ENCODE measurements at regions not wholly inside any gene's neighbourhood (a gene's known extent, or its start where the extent isn't known, plus 50 kb on each side); places are given as distances from the start of the nearest gene placed in this dataset.
"Not testable (repeated sequence)": the region's sequence is repeated elsewhere in the genome, so short reads cannot be mapped to it uniquely, and the experiment has no call there.

GRCh38 chr18:70892381-70892780 is 603.5 kb downstream of the SOCS6 start:
- no peaks in the 10 kb centered on the region for H3K4me1 ChIP-seq (replicated peaks)
- no peaks in the 10 kb centered on the region for H3K36me3 ChIP-seq
- H3K27me3 ChIP-seq (replicated peaks) = no peaks in the 10 kb centered on the region
- H3K9me3 ChIP-seq (replicated peaks) = no peaks in the 10 kb centered on the region
- no peak overlapping the region for H3K4me3 ChIP-seq
- H3K27ac ChIP-seq = no peak overlapping the region
- no peak for DNase-seq (ENCODE audit: low read depth in 1 of 2, low spot score in 2 of 2)

GRCh38 chr18:70870292-70870691 is 581.4 kb downstream of the SOCS6 start:
- no peaks in the 10 kb centered on the region for H3K27me3 ChIP-seq (replicated peaks)
- no peak overlapping the region for H3K27ac ChIP-seq
- H3K4me1 ChIP-seq (replicated peaks) = no peaks in the 10 kb centered on the region
- no peak for DNase-seq (ENCODE audit: low read depth in 1 of 2, low spot score in 2 of 2)
- no peaks in the 10 kb centered on the region; the same call in 1 of the 2 replicates for H3K9me3 ChIP-seq (replicated peaks)
- no peak overlapping the region for H3K4me3 ChIP-seq
- no peaks in the 10 kb centered on the region for H3K36me3 ChIP-seq

GRCh38 chr18:70848329-70848728 is 559.5 kb downstream of the SOCS6 start:
- DNase-seq (ENCODE audit: low read depth in 1 of 2, low spot score in 2 of 2) = no peak
- no peaks in the 10 kb centered on the region for H3K27me3 ChIP-seq (replicated peaks)
- no peaks in the 10 kb centered on the region for H3K4me1 ChIP-seq (replicated peaks)
- H3K9me3 ChIP-seq (replicated peaks) = no peaks in the 10 kb centered on the region
- H3K36me3 ChIP-seq = no peaks in the 10 kb centered on the region
- no peak overlapping the region for H3K4me3 ChIP-seq
- H3K27ac ChIP-seq = no peak overlapping the region

GRCh38 chr18:70840649-70841048 is 551.8 kb downstream of the SOCS6 start:
- Histone ChIP-seq H3K9me3 (replicated peaks) (no peaks in the 10 kb centered on the region), H3K4me1 (replicated peaks) (no peaks in the 10 kb centered on the region), H3K27ac (no peak overlapping the region), H3K27me3 (replicated peaks) (no peaks in the 10 kb centered on the region), H3K4me3 (no peak overlapping the region), H3K36me3 (no peaks in the 10 kb centered on the region)
- DNase-seq (ENCODE audit: low read depth in 1 of 2, low spot score in 2 of 2) = no peak

- Histone ChIP-seq H3K27me3 (replicated peaks) (no peaks in the 10 kb centered on the region), H3K9me3 (replicated peaks) (no peaks in the 10 kb centered on the region), H3K27ac (no peak overlapping the region), H3K4me1 (replicated peaks) (no peaks in the 10 kb centered on the region), H3K4me3 (no peak overlapping the region), H3K36me3 (no peaks in the 10 kb centered on the region)
- no peak for DNase-seq (ENCODE audit: low read depth in 1 of 2, low spot score in 2 of 2)
Observed at GRCh38 chr18:70827632-70828031, 538.8 kb downstream of the SOCS6 start.

- Histone ChIP-seq H3K36me3 (no peaks in the 10 kb centered on the region), H3K27me3 (replicated peaks) (no peaks in the 10 kb centered on the region), H3K4me3 (no peak overlapping the region), H3K9me3 (replicated peaks) (no peaks in the 10 kb centered on the region), H3K27ac (no peak overlapping the region), H3K4me1 (replicated peaks) (no peaks in the 10 kb centered on the region)
- DNase-seq (ENCODE audit: low read depth in 1 of 2, low spot score in 2 of 2) = no peak
Observed at GRCh38 chr18:70826571-70826970, 537.7 kb downstream of the SOCS6 start.

- no peaks in the 10 kb centered on the region for H3K4me1 ChIP-seq (replicated peaks)
- no peak overlapping the region for H3K27ac ChIP-seq
- no peaks in the 10 kb centered on the region for H3K9me3 ChIP-seq (replicated peaks)
- H3K36me3 ChIP-seq = no peaks in the 10 kb centered on the region
- no peak for DNase-seq (ENCODE audit: low read depth in 1 of 2, low spot score in 2 of 2)
- H3K27me3 ChIP-seq (replicated peaks) = no peaks in the 10 kb centered on the region
- H3K4me3 ChIP-seq = no peak overlapping the region
Observed at GRCh38 chr18:70822691-70823090, 533.8 kb downstream of the SOCS6 start.

- H3K4me3 ChIP-seq = no peak overlapping the region
- no peaks in the 10 kb centered on the region for H3K4me1 ChIP-seq (replicated peaks)
- no peaks in the 10 kb centered on the region for H3K36me3 ChIP-seq
- no peaks in the 10 kb centered on the region for H3K9me3 ChIP-seq (replicated peaks)
- DNase-seq (ENCODE audit: low read depth in 1 of 2, low spot score in 2 of 2) = no peak
- no peaks in the 10 kb centered on the region for H3K27me3 ChIP-seq (replicated peaks)
- no peak overlapping the region for H3K27ac ChIP-seq
Observed at GRCh38 chr18:70822117-70822516, 533.3 kb downstream of the SOCS6 start.

- Histone ChIP-seq H3K36me3 (no peaks in the 10 kb centered on the region), H3K4me1 (replicated peaks) (no peaks in the 10 kb centered on the region), H3K4me3 (no peak overlapping the region), H3K9me3 (replicated peaks) (no peaks in the 10 kb centered on the region), H3K27me3 (replicated peaks) (no peaks in the 10 kb centered on the region), H3K27ac (no peak overlapping the region)
- DNase-seq (ENCODE audit: low read depth in 1 of 2, low spot score in 2 of 2) = no peak
Observed at GRCh38 chr18:70808481-70809056, 519.7 kb downstream of the SOCS6 start.

- Histone ChIP-seq H3K4me1 (replicated peaks) (no peaks in the 10 kb centered on the region), H3K27me3 (replicated peaks) (no peaks in the 10 kb centered on the region), H3K9me3 (replicated peaks) (no peaks in the 10 kb centered on the region), H3K4me3 (no peak overlapping the region), H3K27ac (no peak overlapping the region), H3K36me3 (no peaks in the 10 kb centered on the region)
- DNase-seq (ENCODE audit: low read depth in 1 of 2, low spot score in 2 of 2) = peak; percentile 25 to 43
Observed at GRCh38 chr18:70781860-70782453, 493.1 kb downstream of the SOCS6 start.

- not testable (repeated sequence) for H3K9me3 ChIP-seq (replicated peaks); H3K36me3 ChIP-seq; DNase-seq (ENCODE audit: low read depth in 1 of 2, low spot score in 2 of 2); H3K4me3 ChIP-seq; H3K27ac ChIP-seq; H3K4me1 ChIP-seq (replicated peaks); H3K27me3 ChIP-seq (replicated peaks)
Observed at GRCh38 chr18:70766254-70766653, 477.4 kb downstream of the SOCS6 start.

- Histone ChIP-seq H3K36me3 (no peaks in the 10 kb centered on the region), H3K4me1 (replicated peaks) (no peaks in the 10 kb centered on the region), H3K27me3 (replicated peaks) (no peaks in the 10 kb centered on the region), H3K4me3 (no peak overlapping the region), H3K9me3 (replicated peaks) (no peaks in the 10 kb centered on the region), H3K27ac (no peak overlapping the region)
- DNase-seq (ENCODE audit: low read depth in 1 of 2, low spot score in 2 of 2) = no peak
Observed at GRCh38 chr18:70762812-70763211, 474.0 kb downstream of the SOCS6 start.

GRCh38 chr18:70758780-70759179 is 469.9 kb downstream of the SOCS6 start:
- H3K27ac ChIP-seq = no peak overlapping the region

GRCh38 chr18:70754486-70754885 is 465.6 kb downstream of the SOCS6 start:
- H3K4me1 ChIP-seq (replicated peaks) = no peaks in the 10 kb centered on the region
- H3K27me3 ChIP-seq (replicated peaks) = no peaks in the 10 kb centered on the region
- H3K9me3 ChIP-seq (replicated peaks) = no peaks in the 10 kb centered on the region
- no peak overlapping the region for H3K4me3 ChIP-seq
- H3K36me3 ChIP-seq = no peaks in the 10 kb centered on the region
- H3K27ac ChIP-seq = no peak overlapping the region
- DNase-seq (ENCODE audit: low read depth in 1 of 2, low spot score in 2 of 2) = no peak

More at GRCh38 chr18:70758780-70759179, 469.9 kb downstream of the SOCS6 start:
- H3K4me1 ChIP-seq (replicated peaks) = no peaks in the 10 kb centered on the region
- DNase-seq (ENCODE audit: low read depth in 1 of 2, low spot score in 2 of 2) = no peak
- no peaks in the 10 kb centered on the region for H3K36me3 ChIP-seq
- H3K27me3 ChIP-seq (replicated peaks) = no peaks in the 10 kb centered on the region
- no peaks in the 10 kb centered on the region for H3K9me3 ChIP-seq (replicated peaks)
- no peak overlapping the region for H3K4me3 ChIP-seq

- H3K4me3 ChIP-seq = no peak overlapping the region
- no peak for DNase-seq (ENCODE audit: low read depth in 1 of 2, low spot score in 2 of 2)
- no peaks in the 10 kb centered on the region for H3K27me3 ChIP-seq (replicated peaks)
- no peaks in the 10 kb centered on the region for H3K9me3 ChIP-seq (replicated peaks)
- no peaks in the 10 kb centered on the region for H3K36me3 ChIP-seq
- H3K27ac ChIP-seq = no peak overlapping the region
- H3K4me1 ChIP-seq (replicated peaks) = no peaks in the 10 kb centered on the region
Observed at GRCh38 chr18:70732916-70733315, 444.1 kb downstream of the SOCS6 start.
